Upper lobe of left lung (tissue), 6 donors: ENCODE measurements at regions not wholly inside any gene's neighbourhood (a gene's known extent, or its start where the extent isn't known, plus 50 kb on each side); places are given as distances from the start of the nearest gene placed in this dataset.

Source experiments
- ATAC-seq, 2 donors: fragments of 200-7000 bp; cut with Tn5 transposase; one replicate each; pipeline ENCODE4 v1.9.1; 2022; ENCODE audit warnings: mild to moderate bottlenecking in 2 of 2, moderate library complexity in 2 of 2; ENCODE audit not compliant: low FRiP score in 2 of 2
- DNase-seq, 2 donors: peaks; one replicate each; pipeline ENCODE4 v3.0.0-alpha.2; 2019 to 2020
- H3K27ac ChIP-seq, 4 donors: fragments of 200-600 bp; sonication (generic); one replicate each; pipeline ENCODE4 v1.5.1; 2016 to 2019
- H3K27me3 ChIP-seq, 4 donors: fragments of 200-600 bp; sonication (generic); one replicate each; pipeline ENCODE4 v1.5.1; 2017 to 2019
- H3K36me3 ChIP-seq, 4 donors: fragments of 200-600 bp; sonication (generic); one replicate each; pipeline ENCODE4 v1.5.1; 2016 to 2019
- H3K4me1 ChIP-seq, 4 donors: fragments of 200-600 bp; sonication (generic); one replicate each; pipeline ENCODE4 v1.5.1; 2018 to 2019
- H3K4me3 ChIP-seq, 4 donors: fragments of 200-600 bp; sonication (generic); one replicate each; pipeline ENCODE4 v1.5.1; 2017 to 2019; ENCODE audit warnings: mild to moderate bottlenecking in 2 of 4, moderate library complexity in 1 of 4
- H3K9me3 ChIP-seq, 4 donors: fragments of 200-600 bp; sonication (generic); one replicate each; pipeline ENCODE4 v1.5.1; 2018 to 2019
- CTCF ChIP-seq, 6 experiments: fragments of 450-650 bp in 4 of 6; fragments of 200-600 bp in 2 of 6; sonication (generic) in 2 of 6; IDR thresholded peaks; one replicate each; pipeline ENCODE4 v1.5.1; 2016 to 2019; ENCODE audit warnings: antibody characterized with exemption in 6 of 6
- EP300 ChIP-seq, 4 donors: sonication (generic); formaldehyde crosslinking; IDR thresholded peaks; one replicate each; pipeline ENCODE4 v1.5.1; 2017; ENCODE audit warnings: antibody characterized with exemption in 4 of 4, control low read depth in 2 of 4
- POLR2A ChIP-seq, 4 donors: fragments of 450-650 bp; IDR thresholded peaks; one replicate each; pipeline ENCODE4 v1.5.1; 2016 to 2017; ENCODE audit warnings: antibody characterized with exemption in 4 of 4, mild to moderate bottlenecking in 2 of 4
- POLR2AphosphoS5 ChIP-seq, 2 donors: sonication (generic); formaldehyde crosslinking; IDR thresholded peaks; one replicate each; pipeline ENCODE4 v1.5.1; 2017; ENCODE audit warnings: antibody characterized with exemption in 2 of 2
- WGBS, 2 donors: methylation state at CpG; one replicate each; pipeline ENCODE4 v1.1.5; 2017 to 2018; 5-methylcytosine and 5-hydroxymethylcytosine counted together
- donor health status: DM: no; HTN: no; CAD: no; lungs with moderate emphysema.
- donor health status: DM: no; HTN: yes; CAD: no; lungs with severe emphysema.

GRCh38 chr21:16358784-16359183 lies 629.0 kb downstream of the USP25 start:
- TF ChIP-seq POLR2A (IDR thresholded peaks at IDR 0.05) = no peak
- no peak for TF ChIP-seq POLR2AphosphoS5 (IDR thresholded peaks at IDR 0.05)
- TF ChIP-seq CTCF (IDR thresholded peaks at IDR 0.05) = no peak
- TF ChIP-seq EP300 (IDR thresholded peaks at IDR 0.05) = no peak

GRCh38 chr21:16363100-16363499 lies 633.3 kb downstream of the USP25 start:
- Histone ChIP-seq H3K27ac (no peak overlapping the region), H3K27me3 (no peaks in the 10 kb centered on the region), H3K9me3 (peaks cover 0 to 4% (median 0%) of the 10 kb centered on the region in 4 donors), H3K4me3 (no peak overlapping the region), H3K4me1 (no peaks in the 10 kb centered on the region), H3K36me3 (no peaks in the 10 kb centered on the region)
- TF ChIP-seq EP300 (IDR thresholded peaks at IDR 0.05) = no peak
- no peak for TF ChIP-seq POLR2A (IDR thresholded peaks at IDR 0.05)
- no peak for TF ChIP-seq POLR2AphosphoS5 (IDR thresholded peaks at IDR 0.05)
- 88 to 100% methylated on average over 2 of the region's 2 CpGs for WGBS, 2 donors
- no peak for ATAC-seq
- no peak for DNase-seq

More at GRCh38 chr21:16358784-16359183, 629.0 kb downstream of the USP25 start:
- Histone ChIP-seq H3K27me3 (no peaks in the 10 kb centered on the region), H3K4me3 (no peak overlapping the region), H3K9me3 (peaks cover 0 to 4% (median 0%) of the 10 kb centered on the region in 4 donors), H3K4me1 (no peaks in the 10 kb centered on the region), H3K27ac (no peak overlapping the region), H3K36me3 (no peaks in the 10 kb centered on the region)
- WGBS, 2 donors = 77 to 87% methylated on average over 2 of the region's 2 CpGs
- no peak for DNase-seq
- no peak for ATAC-seq

GRCh38 chr21:16363518-16363917 lies 633.7 kb downstream of the USP25 start:
- ATAC-seq = no peak
- DNase-seq = no peak
- TF ChIP-seq EP300 (IDR thresholded peaks at IDR 0.05) (no peak), POLR2A (IDR thresholded peaks at IDR 0.05) (no peak), CTCF (IDR thresholded peaks at IDR 0.05) (no peak), POLR2AphosphoS5 (IDR thresholded peaks at IDR 0.05) (no peak)
- H3K27ac ChIP-seq = no peak overlapping the region
- WGBS, 2 donors = 65 to 67% methylated on average over 3 of the region's 3 CpGs
- no peaks in the 10 kb centered on the region for H3K27me3 ChIP-seq
- no peak overlapping the region for H3K4me3 ChIP-seq
- peaks cover 0 to 4% (median 0%) of the 10 kb centered on the region in 4 donors for H3K9me3 ChIP-seq
- no peaks in the 10 kb centered on the region for H3K4me1 ChIP-seq
- H3K36me3 ChIP-seq = no peaks in the 10 kb centered on the region

GRCh38 chr21:16366207-16366606 lies 636.4 kb downstream of the USP25 start:
- H3K4me3 ChIP-seq = no peak overlapping the region
- no peak overlapping the region for H3K27ac ChIP-seq
- no peaks in the 10 kb centered on the region for H3K27me3 ChIP-seq
- no peak for TF ChIP-seq POLR2AphosphoS5 (IDR thresholded peaks at IDR 0.05)
- no peak for TF ChIP-seq POLR2A (IDR thresholded peaks at IDR 0.05)
- no peak for TF ChIP-seq CTCF (IDR thresholded peaks at IDR 0.05)
- ATAC-seq (no peak), DNase-seq (no peak)
- H3K4me1 ChIP-seq = no peaks in the 10 kb centered on the region
- no peaks in the 10 kb centered on the region for H3K36me3 ChIP-seq
- no peaks in the 10 kb centered on the region for H3K9me3 ChIP-seq
- 74 to 81% methylated on average over 4 of the region's 4 CpGs for WGBS, 2 donors

- 86 to 96% methylated on average over 1 of the region's 1 CpG for WGBS, 2 donors
Measured at GRCh38 chr21:16367079-16367478, 637.3 kb downstream of the USP25 start.

GRCh38 chr21:16370186-16370585 lies 640.4 kb downstream of the USP25 start:
- Histone ChIP-seq H3K36me3 (no peaks in the 10 kb centered on the region), H3K4me1 (no peaks in the 10 kb centered on the region), H3K27me3 (no peaks in the 10 kb centered on the region), H3K4me3 (no peak overlapping the region), H3K9me3 (no peaks in the 10 kb centered on the region), H3K27ac (no peak overlapping the region)
- ATAC-seq (no peak), DNase-seq (no peak)
- WGBS, 2 donors = 80 to 83% methylated on average over 10 of the region's 10 CpGs
- TF ChIP-seq CTCF (IDR thresholded peaks at IDR 0.05) (no peak), EP300 (IDR thresholded peaks at IDR 0.05) (no peak), POLR2A (IDR thresholded peaks at IDR 0.05) (no peak)

More at GRCh38 chr21:16367079-16367478, 637.3 kb downstream of the USP25 start:
- no peak for ATAC-seq
- H3K36me3 ChIP-seq = no peaks in the 10 kb centered on the region
- no peaks in the 10 kb centered on the region for H3K27me3 ChIP-seq
- H3K4me1 ChIP-seq = no peaks in the 10 kb centered on the region
- no peak for TF ChIP-seq POLR2AphosphoS5 (IDR thresholded peaks at IDR 0.05)
- H3K4me3 ChIP-seq = no peak overlapping the region
- no peak for DNase-seq
- no peaks in the 10 kb centered on the region for H3K9me3 ChIP-seq
- no peak overlapping the region for H3K27ac ChIP-seq
